GM12878 (cell line): ENCODE measurements at regions not wholly inside any gene's neighbourhood (a gene's known extent, or its start where the extent isn't known, plus 50 kb on each side); places are given as distances from the start of the nearest gene placed in this dataset.
A peak's percentile ranks its signal among the peaks of the same experiment; 100 is the strongest.

Experiments used
- CHD1 ChIP-seq: IDR thresholded peaks from 2 replicates; pipeline ENCODE4 v1.6.1; 2012; ENCODE audit warnings: low read depth, low read length, improper control_type of control experiment
- CREM ChIP-seq: IDR thresholded peaks from 2 replicates; pipeline ENCODE4 v1.6.1; 2014; ENCODE audit warnings: antibody characterized with exemption, low read depth
- GATAD2B ChIP-seq: fragments of 450-650 bp; conservative IDR thresholded peaks from 2 replicates; pipeline ENCODE4 v1.6.1; 2017; ENCODE audit warnings: low read depth, mild to moderate bottlenecking, moderate library complexity
- IKZF1 ChIP-seq: fragments of 450-650 bp; conservative IDR thresholded peaks from 2 replicates; pipeline ENCODE4 v1.6.1; 2017; ENCODE audit warnings: antibody characterized with exemption, mild to moderate bottlenecking
- KDM1A ChIP-seq: fragments of 200-600 bp; sonication (generic); IDR thresholded peaks from 2 replicates; pipeline ENCODE4 v1.6.1; 2016; ENCODE audit warnings: borderline replicate concordance
- MXI1 ChIP-seq: fragments of 150-350 bp; IDR thresholded peaks from 2 replicates; pipeline ENCODE4 v1.6.1; 2011; ENCODE audit warnings: low read depth, mild to moderate bottlenecking, inconsistent platforms, low read length, improper control_type of control experiment
- POLR2AphosphoS2 ChIP-seq: IDR thresholded peaks from 2 replicates; pipeline ENCODE4 v1.6.1; 2011; ENCODE audit warnings: low read depth, mild to moderate bottlenecking, low read length, improper control_type of control experiment, moderate library complexity
- RUNX3 ChIP-seq: IDR thresholded peaks from 2 replicates; pipeline ENCODE4 v1.6.1; 2012; ENCODE audit warnings: low read length, inconsistent platforms
- SMAD5 ChIP-seq: IDR thresholded peaks from 2 replicates; pipeline ENCODE4 v1.6.1; 2016; ENCODE audit warnings: antibody characterized with exemption, low read depth
- SMARCA5 ChIP-seq: fragments of 450-650 bp; IDR thresholded peaks from 2 replicates; pipeline ENCODE4 v1.6.1; 2017; ENCODE audit warnings: mild to moderate bottlenecking
- SRF ChIP-seq, 2 experiments: IDR thresholded peaks; 2 replicates each; pipeline ENCODE4 v1.6.1; 2011; ENCODE audit warnings: low read depth in 2 of 2, low read length in 2 of 2, mild to moderate bottlenecking in 1 of 2, moderate library complexity in 1 of 2
- SUPT20H ChIP-seq: IDR thresholded peaks from 2 replicates; pipeline ENCODE4 v1.6.1; 2011; ENCODE audit warnings: low read depth, mild to moderate bottlenecking, low read length, moderate library complexity, borderline replicate concordance; ENCODE audit not compliant: control insufficient read depth
- TAF1 ChIP-seq: IDR thresholded peaks from 2 replicates; pipeline ENCODE4 v1.6.1; 2011; ENCODE audit warnings: mild to moderate bottlenecking, low read depth, low read length, borderline replicate concordance
- TCF12 ChIP-seq: IDR thresholded peaks from 2 replicates; pipeline ENCODE4 v1.6.1; 2011; ENCODE audit warnings: low read depth, mild to moderate bottlenecking, low read length
- YY1 ChIP-seq: IDR thresholded peaks from 2 replicates; pipeline ENCODE4 v1.6.1; 2011; ENCODE audit warnings: low read depth, mild to moderate bottlenecking, low read length
- ZNF207 ChIP-seq: fragments of 450-650 bp; IDR thresholded peaks from 2 replicates; pipeline ENCODE4 v1.6.1; 2014; ENCODE audit warnings: antibody characterized with exemption, mild to moderate bottlenecking, borderline replicate concordance
- TF ChIP-seq, protein P1 (sequence below): IDR thresholded peaks from 2 replicates; pipeline ENCODE4 v1.6.1; 2012; ENCODE audit warnings: low read depth, low read length, improper control_type of control experiment
- TF ChIP-seq, protein P2 (sequence below): fragments of 450-650 bp; IDR thresholded peaks from 2 replicates; pipeline ENCODE4 v1.6.1; 2017; ENCODE audit warnings: mild to moderate bottlenecking, low read depth, inconsistent platforms; ENCODE audit not compliant: poor library complexity, severe bottlenecking
- TF ChIP-seq, protein P3 (sequence below): fragments of 450-650 bp; IDR thresholded peaks from 2 replicates; pipeline ENCODE4 v1.6.1; 2014; ENCODE audit warnings: mild to moderate bottlenecking
- TF ChIP-seq, protein P4 (sequence below): fragments of 450-650 bp; formaldehyde crosslinking; IDR thresholded peaks from 2 replicates; pipeline ENCODE4 v1.5.0; 2022; ENCODE audit warnings: mild to moderate bottlenecking, missing genetic modification characterization
- TF ChIP-seq, protein P5 (sequence below): IDR thresholded peaks from 2 replicates; pipeline ENCODE4 v1.6.1; 2012; ENCODE audit warnings: low read depth, low read length, improper control_type of control experiment

DNA sequence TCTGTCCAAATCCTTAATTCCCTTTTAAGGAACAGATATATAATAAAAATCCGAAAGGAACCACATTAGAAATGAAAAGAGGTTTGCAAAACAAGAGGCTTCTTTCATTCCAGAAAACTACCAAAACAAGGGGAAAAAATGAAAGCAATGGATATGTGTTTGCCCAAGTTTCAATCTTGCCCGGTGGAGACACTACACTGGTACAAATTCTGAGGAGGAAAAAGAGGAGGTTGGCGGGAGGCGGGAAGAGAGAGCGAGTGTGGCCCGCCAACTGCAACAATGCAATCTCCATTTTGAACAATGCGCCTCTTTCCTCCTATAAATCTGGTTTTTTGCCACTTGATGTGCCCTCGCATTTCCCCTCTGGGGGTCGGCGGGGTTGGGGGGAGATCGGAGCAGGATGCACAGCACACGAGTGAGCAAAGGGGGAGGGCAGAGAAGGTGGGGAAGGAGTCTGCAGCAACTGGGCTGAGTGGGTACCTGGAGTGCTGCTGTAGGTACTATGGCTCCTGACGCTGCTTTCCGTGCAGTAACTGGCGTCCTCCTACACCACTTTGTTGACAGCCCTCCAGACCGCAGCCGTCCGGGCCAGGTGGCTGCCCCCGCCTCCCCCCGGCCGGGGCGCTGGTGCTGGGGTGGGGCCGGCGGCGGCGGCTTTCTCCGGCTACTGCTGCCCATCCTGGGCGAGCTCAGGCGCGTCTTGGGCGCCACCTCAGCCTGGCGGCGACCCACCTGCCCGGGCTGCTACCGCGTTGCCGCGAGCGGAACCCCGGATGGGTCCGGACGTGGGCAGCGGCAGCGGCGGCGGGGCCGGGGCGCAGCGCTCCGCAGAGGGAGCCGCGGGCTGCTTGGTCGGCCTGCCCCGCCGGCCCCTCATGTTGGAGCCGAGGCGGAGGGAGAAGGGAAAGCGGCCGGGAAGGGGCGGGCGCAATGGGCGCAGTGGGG, 93.8 kb upstream of the PLEKHM1 start (continued):
- TF ChIP-seq GATAD2B = peak; percentile 93
- peak; percentile 87 for TF ChIP-seq RUNX3
- peak; percentile 40; the same call in 1 of the 2 replicates for TF ChIP-seq SMAD5
- peak; percentile 66; the same call in 1 of the 2 replicates for TF ChIP-seq TAF1
- peak; percentile 80; the same call in 1 of the 2 replicates for TF ChIP-seq ZNF207
- TF ChIP-seq, protein P1, sequence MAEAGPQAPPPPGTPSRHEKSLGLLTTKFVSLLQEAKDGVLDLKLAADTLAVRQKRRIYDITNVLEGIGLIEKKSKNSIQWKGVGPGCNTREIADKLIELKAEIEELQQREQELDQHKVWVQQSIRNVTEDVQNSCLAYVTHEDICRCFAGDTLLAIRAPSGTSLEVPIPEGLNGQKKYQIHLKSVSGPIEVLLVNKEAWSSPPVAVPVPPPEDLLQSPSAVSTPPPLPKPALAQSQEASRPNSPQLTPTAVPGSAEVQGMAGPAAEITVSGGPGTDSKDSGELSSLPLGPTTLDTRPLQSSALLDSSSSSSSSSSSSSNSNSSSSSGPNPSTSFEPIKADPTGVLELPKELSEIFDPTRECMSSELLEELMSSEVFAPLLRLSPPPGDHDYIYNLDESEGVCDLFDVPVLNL = no peak
- TF ChIP-seq POLR2AphosphoS2 = peak; percentile 75
- TF ChIP-seq, protein P2, sequence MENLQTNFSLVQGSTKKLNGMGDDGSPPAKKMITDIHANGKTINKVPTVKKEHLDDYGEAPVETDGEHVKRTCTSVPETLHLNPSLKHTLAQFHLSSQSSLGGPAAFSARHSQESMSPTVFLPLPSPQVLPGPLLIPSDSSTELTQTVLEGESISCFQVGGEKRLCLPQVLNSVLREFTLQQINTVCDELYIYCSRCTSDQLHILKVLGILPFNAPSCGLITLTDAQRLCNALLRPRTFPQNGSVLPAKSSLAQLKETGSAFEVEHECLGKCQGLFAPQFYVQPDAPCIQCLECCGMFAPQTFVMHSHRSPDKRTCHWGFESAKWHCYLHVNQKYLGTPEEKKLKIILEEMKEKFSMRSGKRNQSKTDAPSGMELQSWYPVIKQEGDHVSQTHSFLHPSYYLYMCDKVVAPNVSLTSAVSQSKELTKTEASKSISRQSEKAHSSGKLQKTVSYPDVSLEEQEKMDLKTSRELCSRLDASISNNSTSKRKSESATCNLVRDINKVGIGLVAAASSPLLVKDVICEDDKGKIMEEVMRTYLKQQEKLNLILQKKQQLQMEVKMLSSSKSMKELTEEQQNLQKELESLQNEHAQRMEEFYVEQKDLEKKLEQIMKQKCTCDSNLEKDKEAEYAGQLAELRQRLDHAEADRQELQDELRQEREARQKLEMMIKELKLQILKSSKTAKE = peak; percentile 45
- TF ChIP-seq TCF12 = peak; percentile 97
- TF ChIP-seq CHD1 = 0 out of 2 replicates have a peak, but pooled peaks have one; percentile 72
- no peak for TF ChIP-seq CREM
- peak; percentile 81 for TF ChIP-seq IKZF1
- TF ChIP-seq, protein P3, sequence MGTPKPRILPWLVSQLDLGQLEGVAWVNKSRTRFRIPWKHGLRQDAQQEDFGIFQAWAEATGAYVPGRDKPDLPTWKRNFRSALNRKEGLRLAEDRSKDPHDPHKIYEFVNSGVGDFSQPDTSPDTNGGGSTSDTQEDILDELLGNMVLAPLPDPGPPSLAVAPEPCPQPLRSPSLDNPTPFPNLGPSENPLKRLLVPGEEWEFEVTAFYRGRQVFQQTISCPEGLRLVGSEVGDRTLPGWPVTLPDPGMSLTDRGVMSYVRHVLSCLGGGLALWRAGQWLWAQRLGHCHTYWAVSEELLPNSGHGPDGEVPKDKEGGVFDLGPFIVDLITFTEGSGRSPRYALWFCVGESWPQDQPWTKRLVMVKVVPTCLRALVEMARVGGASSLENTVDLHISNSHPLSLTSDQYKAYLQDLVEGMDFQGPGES = no peak
- TF ChIP-seq MXI1 = peak; percentile 41
- TF ChIP-seq SUPT20H = no peak
- TF ChIP-seq SMARCA5 = peak; percentile 57; the same call in 1 of the 2 replicates
- peak; percentile 79 for TF ChIP-seq YY1
- no peak for TF ChIP-seq KDM1A
- TF ChIP-seq, protein P4, sequence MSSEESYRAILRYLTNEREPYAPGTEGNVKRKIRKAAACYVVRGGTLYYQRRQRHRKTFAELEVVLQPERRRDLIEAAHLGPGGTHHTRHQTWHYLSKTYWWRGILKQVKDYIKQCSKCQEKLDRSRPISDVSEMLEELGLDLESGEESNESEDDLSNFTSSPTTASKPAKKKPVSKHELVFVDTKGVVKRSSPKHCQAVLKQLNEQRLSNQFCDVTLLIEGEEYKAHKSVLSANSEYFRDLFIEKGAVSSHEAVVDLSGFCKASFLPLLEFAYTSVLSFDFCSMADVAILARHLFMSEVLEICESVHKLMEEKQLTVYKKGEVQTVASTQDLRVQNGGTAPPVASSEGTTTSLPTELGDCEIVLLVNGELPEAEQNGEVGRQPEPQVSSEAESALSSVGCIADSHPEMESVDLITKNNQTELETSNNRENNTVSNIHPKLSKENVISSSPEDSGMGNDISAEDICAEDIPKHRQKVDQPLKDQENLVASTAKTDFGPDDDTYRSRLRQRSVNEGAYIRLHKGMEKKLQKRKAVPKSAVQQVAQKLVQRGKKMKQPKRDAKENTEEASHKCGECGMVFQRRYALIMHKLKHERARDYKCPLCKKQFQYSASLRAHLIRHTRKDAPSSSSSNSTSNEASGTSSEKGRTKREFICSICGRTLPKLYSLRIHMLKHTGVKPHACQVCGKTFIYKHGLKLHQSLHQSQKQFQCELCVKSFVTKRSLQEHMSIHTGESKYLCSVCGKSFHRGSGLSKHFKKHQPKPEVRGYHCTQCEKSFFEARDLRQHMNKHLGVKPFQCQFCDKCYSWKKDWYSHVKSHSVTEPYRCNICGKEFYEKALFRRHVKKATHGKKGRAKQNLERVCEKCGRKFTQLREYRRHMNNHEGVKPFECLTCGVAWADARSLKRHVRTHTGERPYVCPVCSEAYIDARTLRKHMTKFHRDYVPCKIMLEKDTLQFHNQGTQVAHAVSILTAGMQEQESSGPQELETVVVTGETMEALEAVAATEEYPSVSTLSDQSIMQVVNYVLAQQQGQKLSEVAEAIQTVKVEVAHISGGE (CRISPR knock-in tag) = peak; percentile 31; the same call in 1 of the 2 replicates
- 0 out of 4 replicates have a peak, but pooled peaks of 1 of the 2 experiments have one; percentile 7 for TF ChIP-seq SRF (IDR thresholded peaks at IDR 0.05; ENCODE audit: low read depth in 2 of 2, low read length in 2 of 2)
- TF ChIP-seq, protein P5, sequence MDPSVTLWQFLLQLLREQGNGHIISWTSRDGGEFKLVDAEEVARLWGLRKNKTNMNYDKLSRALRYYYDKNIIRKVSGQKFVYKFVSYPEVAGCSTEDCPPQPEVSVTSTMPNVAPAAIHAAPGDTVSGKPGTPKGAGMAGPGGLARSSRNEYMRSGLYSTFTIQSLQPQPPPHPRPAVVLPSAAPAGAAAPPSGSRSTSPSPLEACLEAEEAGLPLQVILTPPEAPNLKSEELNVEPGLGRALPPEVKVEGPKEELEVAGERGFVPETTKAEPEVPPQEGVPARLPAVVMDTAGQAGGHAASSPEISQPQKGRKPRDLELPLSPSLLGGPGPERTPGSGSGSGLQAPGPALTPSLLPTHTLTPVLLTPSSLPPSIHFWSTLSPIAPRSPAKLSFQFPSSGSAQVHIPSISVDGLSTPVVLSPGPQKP = no peak
